NCI-H774 (cell line): ENCODE measurements at regions not wholly inside any gene's neighbourhood (a gene's known extent, or its start where the extent isn't known, plus 50 kb on each side); places are given as distances from the start of the nearest gene placed in this dataset.

Experiments used
- DNase-seq: peaks from one replicate; lab custom pipeline; 2025; lab: John Stamatoyannopoulos, UW

DNA sequence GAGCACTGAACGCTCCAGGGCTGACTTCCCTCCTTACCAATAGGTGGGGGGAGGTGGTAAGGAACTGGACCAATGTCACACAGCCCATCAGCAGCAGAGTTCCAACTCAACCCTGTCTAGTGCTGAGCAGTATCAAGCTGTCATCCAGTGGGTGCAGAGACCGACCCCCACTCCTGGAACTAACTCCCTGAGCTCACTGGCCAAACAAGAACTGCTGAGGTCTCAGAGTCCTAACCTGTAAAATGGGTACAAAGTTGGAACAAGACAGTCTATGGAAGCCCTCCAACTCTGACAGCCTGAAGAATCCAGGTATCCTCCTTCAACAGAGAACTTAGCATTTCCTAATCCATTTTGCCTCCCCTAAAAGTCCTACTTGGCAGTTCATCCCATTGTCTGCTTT lies 91.1 kb upstream of the CLMN start:
- DNase-seq: no peak

DNA sequence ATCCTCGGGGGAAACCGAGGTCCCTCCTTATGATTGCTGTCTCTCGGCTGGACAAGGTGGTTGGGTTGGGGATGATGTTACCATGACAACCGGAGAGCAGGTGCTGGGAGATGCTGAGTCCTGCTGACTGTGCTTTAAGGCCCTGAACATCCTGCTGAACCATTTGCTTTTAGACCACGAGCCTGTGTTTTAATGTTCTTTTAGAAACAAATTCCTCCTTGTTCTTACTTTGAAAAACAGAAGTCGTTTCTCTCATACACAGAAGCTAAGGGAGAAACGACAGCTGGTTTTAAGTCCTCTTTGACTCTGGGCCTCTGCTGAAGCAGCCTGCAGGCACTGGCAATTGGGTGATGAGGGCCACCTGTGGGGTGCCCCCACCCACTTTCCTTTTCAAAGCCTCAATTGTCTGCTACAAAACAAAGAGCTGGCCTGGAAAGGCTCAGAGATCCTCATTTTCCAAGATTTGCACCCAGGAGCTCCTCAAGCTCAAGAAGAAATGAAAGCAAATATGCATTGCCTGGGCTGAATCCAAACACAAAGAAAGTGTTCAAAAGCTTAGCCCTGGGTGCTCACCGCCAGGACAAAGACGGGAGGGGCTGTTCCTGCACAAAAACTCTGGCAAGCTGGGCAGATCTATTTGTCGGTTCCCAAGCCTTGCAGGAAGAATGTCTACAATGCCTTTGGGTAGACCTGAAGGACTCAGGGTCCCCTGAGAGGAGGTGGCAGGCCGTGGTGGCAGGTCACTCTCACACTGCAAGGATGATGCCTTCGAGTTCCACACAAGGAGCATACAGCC lies 90.0 kb upstream of the CLMN start:
- no peak for DNase-seq

DNA sequence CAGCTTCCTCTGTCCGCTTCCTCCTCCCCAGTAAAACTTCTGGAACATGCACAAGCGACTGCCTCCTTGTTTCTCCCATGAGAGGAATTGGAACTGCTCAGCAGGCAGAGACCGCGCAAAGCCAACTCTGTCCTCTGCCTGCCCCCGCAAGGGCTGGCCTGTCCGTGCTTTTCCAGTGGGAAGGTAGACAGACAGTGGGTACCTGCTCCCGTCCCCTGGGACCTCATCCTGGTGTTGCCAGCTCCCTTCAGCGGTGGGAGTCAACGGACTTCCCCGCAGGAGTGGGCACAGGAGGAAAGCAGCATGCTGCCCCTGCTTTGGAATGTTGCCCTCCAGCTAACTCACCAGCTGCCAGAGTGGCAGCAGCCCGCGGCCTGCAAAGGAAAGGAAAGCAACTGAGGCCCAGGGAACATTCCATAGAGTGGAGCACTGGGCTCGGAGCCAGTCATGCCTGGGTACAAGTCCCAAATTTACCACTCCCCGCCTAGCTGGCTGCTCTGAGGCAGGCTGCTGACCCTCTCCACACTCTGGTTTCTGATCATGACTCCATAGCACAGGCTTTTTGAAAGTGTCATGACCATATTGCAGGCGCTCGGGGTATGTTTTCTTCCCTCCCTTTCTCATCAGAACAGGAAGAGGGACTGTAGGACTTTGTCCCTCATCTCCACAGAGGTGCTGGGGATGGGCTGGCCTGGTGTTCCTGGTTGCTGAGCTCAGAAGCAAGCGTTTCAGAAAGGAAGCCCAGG lies 89.2 kb upstream of the CLMN start:
- no peak for DNase-seq

DNA sequence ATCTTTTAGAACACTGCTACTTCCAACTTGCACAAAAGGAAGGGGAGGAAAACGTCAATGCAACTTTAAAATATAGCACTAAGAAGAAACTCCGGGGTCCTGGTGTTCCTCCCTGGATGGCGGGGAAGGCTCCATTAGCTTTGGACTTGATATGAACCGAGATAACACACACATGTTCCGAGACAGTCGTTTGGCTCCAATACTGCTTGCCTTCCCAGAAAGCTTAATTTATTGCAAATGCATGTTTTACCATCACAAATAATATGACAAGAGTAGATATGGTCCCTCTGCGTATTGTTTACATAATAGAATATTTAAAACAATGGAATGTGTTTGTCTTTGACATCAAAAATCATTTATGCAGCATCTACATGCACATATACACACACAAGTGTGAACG lies 87.6 kb upstream of the CLMN start:
- DNase-seq: no peak

DNA sequence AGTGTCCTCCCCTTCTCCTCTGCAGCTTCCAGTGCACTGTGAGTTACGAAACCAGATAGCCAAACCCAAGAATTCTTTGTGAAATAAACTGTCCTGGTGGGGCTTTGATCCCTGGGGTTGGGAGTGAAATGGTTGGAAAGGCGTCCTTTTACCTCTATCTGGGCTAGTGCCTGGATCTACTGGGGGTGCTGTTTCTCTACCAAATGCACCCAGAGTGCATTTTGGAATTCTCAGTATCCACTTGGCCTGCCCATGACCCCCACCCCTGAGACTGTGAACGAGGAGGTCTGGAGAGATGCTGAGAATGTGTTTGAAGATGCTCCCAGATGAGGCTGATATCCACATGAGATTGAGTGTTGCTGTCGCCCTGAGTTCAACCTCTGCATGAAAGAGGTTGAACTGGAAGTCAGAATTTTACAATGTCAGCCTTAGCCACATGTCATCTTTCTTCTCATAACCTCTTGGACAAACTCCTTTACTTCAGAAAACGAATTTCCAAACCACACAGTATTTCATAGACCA lies 87.1 kb upstream of the CLMN start:
- no peak for DNase-seq

DNA sequence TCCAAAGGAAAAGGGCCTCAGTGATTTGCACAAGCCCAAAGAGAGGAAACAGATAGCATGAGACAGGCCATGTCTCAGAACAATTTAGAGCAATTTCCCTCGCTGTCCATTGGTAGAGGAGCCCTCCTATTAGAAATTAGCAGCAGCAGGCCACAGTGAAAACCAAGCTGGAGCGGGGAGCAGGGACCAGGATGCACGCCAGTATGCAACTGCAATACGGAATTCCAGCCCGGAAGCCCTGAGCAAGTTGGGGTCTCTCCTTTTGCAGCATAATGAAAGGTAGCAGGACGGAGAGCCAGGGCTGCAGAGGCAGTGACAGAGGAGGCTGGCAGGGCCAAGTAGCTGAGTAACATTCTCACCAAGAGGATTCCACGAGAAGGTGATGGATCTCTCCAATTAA lies 84.9 kb upstream of the CLMN start:
- DNase-seq: no peak

DNA sequence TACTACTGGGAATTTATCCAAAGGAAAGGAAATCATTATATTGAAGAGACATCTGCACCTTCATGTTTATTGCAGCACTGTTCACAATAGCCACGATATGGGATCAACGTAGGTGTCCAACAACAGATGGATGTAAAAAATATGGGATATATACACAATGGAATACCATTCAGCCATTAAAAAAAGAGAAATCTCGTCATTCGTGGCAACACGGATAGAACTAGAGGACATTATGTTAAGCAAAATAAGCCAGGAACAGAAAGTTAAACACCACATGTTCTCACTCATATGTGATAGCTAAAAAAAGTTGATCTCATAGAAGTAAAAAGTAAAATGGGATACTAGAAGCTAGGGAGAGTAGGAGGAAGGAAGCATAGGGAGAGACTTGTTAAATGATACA lies 82.9 kb upstream of the CLMN start:
- no peak for DNase-seq

DNA sequence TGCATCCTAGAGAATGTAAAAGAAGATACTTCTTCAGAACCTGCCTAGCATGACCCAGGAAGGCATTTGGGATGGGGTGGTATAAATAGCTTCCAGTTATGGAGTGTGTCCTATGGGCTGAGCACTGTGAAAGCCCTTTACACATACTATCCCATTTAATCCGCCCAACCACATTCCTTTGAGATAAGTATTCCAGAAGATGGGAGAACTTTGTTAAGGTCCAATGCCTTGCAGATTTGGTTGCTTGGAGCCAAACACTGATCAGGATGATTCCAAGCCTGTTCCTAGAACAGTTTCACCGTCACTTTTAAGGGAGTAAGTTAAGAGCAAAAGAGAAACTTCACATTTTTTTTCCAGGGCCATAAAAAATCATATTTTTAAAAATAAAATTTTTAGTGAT lies 82.5 kb upstream of the CLMN start:
- DNase-seq: no peak

DNA sequence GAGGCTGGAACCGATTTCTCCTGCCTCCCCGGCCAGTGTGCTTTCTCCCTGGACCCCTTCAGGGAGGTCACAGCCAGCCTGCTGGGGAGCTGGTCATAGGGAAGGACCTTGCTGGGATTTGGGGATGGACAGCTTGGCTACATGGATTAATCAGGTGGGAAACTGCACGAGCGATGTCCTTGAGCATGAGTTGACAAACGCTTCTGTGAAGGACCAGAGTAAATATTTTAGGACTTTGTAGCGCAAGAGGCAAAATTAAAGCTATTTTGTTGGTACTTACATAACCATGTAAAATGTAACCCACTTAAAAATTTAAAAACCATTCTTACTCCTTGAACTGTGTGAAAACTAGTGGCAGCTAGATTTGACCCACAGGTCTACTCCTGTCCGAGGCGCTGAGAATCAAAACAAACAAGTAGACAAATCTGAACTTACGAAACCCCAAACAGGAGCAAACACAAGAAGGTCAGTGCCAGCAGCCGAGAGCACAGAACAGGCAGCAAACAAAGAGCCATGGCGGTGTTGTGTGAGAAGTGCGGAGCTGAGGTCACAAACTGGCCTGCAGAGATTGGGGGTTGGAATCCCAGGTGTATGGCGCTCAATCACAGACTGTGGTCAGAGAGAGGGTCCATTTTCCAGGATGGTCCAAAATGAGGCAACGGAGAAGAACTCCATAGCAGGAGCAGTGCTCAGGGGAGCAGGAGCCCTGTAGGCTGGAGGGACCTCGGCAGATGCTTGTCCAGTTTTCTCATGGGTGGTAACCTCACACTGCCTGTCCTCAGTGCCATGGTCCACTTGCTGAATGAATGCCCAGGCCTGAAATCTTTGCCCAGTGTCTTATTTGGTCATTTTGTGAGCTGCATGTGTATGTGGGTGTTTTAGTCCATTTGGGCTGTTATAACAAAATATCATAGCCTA lies 79.2 kb upstream of the CLMN start:
- no peak for DNase-seq

DNA sequence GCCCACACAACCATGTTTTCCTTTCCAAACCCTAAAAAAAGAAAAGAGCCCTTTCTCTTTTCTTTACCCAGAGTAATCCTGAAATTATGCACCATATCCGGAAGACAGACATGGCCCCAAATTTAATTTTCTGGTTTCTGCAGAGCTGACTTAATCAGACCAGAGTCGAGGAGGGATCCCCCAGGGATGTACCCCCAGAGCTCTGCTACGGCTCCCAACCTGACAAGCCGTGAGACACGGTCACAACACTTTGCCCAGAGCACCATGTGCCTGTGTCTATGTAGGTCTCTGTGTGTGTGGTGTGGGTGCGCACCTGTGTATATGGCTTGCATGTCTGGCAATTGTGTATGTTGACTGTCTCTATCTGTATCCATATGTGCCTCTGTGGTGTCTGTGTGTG lies 77.6 kb upstream of the CLMN start:
- no peak for DNase-seq

DNA sequence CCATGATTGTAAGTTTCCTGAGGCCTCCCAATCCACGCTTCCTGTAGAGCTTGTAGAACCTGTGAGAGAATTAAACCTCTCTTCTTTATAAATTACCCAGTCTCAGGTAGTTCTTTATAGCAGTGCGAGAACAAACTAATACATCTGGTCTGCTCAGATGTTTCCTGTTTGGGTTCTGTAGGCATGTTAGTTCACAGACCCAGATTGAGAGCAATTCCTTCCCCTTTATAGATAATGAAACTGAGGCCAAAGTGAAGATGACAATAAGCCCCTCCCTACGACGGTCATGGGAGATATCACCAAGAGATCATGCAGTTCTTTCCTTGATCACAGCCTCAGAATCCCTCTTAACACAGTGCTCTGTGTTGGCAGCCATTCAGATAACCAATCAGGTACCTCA lies 76.5 kb upstream of the CLMN start:
- no peak for DNase-seq

DNA sequence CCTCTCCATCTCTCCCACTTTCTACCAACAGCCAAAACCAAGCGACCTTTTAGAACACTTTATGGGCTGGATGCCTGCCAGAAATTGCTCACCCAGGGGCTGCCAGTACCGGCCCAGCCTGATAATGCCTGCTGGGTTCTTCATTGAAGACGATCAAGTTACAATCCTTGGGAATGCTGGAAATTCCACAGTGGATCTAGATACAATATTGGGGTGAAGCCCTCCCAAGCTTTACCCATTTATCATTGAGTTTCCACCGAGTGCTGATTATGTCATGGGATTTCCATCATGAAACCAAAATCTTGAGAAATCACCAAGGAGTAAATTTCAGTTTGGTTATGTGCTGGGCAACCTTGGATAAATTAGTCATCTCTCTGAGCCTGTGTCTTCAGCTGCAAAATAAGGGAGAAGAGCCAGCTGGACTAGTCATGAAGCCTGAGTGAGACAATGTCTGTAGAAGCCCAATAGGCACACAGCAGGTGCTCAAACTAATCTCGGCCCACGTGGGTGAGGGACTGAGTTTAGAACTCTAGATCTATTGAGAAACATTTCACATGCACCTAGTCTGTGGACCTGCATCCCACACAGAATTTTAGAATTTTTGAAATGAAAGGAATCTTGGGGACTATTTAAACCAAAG lies 75.5 kb upstream of the CLMN start:
- DNase-seq: no peak

DNA sequence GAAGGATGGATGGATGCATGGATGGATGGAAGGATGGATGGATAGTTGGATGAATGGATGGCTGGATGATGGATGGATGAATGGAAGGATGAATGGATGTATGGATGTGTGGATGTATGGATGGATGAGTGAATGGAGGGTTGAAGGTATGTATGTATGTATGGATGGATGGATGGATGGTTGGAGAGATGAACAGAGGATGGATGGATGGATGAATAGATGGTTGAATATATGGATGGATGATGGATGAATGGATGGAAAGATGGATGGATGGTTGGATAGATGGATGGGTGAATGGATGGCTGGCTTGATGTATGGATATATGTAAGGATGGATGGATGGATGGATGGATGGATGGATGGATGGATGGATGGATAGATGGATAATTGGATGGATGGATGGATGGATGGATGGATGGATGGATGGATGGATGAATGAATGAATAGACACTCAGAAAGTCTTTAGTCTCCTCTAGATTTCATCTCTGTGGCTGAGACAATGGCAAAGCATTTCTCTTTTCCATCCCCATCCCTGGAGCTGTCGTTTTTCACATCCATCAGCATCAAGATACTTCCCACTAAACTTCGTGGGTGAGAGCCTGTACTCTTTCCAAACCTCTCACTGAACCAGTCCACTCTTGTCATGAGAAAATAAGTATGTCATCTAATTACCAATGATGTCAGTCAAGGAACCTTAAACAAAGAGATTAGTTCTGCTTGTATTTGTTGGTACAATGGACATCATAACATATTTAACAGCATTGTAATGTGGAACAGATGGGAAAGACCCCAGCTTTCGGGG lies 74.8 kb upstream of the CLMN start:
- no peak for DNase-seq

DNA sequence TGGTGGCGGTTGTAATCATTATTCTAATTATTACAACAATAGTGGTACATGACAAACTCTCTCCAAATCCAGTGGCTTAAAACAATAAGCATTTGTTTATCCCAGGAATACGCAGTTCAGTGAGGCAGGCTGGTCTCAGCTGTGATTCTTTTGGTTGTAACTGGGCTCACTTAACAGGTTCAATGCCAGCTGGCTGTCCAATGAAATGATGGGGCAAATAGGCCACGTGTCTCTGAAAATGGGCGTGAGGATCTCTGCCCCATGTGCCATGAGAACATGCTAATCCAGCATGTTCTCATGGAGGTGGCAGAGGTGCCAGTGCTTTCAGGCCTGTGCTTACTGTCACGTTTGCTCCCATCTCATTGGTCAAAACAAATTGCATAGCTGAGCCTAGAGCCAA lies 73.1 kb upstream of the CLMN start:
- DNase-seq: no peak

DNA sequence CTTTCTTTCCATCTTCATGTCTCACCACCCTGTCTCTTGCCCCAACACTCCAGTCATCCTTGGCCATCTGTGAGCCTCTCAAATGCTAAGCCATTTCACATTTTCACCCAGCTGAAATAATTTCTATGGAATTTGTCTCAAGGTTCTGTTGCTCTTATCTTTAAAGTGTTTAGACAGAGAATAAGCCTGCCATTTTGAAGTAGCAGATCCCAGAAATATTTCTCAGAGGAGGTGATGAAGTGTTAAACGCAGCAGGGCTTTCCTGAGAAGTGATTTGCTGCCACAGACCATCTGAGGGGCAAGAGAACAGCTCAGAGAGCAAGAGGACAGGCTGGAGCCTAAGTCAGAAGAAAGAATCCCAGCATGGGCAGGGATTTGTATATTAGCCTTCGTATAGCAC lies 71.6 kb upstream of the CLMN start:
- no peak for DNase-seq

DNA sequence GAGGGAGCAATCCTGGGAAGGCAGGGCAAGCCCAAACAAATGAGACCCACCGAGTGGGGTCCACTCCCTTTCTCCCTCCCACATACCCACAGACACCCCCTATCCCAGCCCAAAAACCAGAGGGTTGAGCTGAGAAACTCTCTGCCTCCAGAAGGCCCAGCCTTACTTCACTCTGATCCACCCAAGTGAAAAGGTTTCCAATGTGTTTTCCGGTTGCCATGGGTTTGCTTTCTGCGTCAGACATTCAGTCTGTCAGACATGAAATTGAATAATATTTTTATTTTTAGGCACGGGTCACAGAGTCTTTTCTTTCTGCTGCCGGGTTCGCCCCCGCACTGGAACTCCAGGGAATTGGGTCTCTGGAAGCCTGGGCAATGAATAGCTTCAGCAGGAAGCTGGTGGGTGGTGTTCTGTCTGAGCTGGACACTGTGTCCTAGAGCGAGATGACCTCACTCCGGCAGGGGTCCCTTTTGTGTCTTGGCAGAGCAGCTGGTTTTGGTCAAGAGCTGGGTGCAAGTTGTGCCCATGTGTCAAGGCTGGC lies 69.8 kb upstream of the CLMN start:
- no peak for DNase-seq

DNA sequence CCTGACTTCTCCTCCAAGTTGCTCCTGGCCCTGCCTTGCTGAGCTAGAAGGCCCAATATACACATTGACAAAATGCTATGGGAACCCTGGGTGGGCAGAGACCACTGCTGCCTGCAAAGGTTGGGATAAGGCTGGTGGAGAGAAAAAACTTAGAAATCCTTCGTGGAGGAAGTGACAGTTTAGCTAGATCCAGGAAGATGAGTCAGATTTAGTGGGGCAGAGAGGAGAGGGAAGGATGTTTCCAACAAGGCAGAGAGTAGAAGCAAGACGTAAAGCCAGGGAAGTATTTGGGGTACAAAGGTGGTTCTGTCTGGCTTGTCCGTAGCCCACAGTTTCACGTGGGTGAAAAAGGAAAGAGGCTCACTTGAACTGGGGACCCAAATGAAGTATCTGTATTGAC lies 69.0 kb upstream of the CLMN start:
- DNase-seq: no peak

DNA sequence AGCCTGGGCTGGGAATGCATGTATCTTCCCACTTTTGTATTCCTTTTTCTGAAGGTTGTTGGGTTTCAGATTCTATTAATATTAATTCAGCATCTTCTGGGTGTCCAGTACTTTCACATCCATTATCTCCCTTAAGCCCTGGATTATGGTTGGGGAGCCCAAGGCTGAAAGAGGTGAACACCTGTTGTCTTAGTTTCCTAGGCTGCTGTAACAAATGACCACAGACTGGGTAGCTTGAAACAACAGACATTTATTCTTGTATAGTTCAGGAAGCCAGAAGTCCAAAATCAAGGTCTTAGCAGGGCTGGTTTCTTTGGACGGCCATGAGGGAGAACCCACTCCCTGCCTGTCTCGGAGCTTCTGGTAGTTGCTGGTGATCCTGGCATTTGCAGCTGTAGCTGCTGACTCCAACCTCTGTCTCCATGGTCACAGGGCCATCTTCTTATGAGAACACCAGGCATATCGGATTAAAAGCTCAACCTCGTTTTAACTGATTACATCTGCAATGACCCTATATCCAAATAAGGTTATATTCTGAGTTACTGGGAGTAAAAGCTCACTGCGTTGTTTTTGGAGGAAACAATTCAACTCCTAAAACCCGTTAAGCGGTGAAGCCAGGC lies 68.2 kb upstream of the CLMN start:
- no peak for DNase-seq

DNA sequence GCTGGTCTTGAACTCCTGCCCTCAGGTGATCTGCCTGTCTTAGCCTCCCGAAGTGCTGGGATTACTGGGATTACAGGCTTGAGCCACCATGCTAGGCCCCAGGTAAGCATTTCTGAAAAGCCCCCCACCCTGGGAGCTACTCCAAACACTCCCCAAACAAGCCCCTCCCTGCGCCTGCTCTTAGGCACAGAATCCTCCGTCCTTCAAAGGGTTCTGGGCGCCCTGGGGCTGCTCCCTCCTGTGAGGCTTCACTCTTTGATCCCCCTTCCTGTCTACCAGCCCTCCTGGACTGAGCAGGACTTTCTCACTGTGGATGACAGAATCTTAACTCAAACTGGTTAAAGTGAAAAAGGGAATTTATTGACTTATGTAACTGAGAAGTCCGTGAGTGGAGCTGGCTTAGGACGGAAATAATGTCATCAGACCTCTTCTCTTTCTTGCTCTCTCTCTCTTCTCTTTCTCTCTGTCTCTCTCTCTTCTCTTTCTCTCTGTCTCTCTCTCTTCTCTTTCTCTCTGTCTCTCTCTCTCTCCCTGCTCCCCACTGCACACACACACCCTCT lies 66.9 kb upstream of the CLMN start:
- DNase-seq: no peak

DNA sequence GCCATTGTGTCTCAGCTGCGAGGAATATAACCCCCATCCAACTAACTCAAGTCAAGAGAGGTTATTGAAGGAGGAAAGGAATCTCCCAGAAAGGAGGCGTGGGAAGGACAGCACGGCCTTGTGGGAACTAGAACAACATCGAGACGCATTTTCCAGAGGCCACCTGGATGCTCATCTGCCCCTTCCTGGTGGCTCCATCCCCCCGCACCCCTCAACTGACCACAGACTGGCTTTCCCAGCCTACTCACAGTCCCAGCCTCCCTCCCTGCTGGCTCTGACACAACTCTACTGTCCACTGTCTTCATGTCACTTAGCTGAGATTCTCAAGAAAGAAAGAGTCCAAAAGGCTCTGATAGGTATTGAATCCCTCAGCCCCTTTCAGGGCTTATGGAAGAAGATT lies 66.0 kb upstream of the CLMN start:
- no peak for DNase-seq
